ENCODE measurements at regions not wholly inside any gene's neighbourhood (a gene's known extent, or its start where the extent isn't known, plus 50 kb on each side); places are given as distances from the start of the nearest gene placed in this dataset.

GRCh38 chr17:74128456-74129211 lies 74.8 kb upstream of the RPL38 start:
- TF ChIP-seq CTCF (IDR thresholded peaks at IDR 0.05) (no peak), POLR2A (IDR thresholded peaks at IDR 0.05) (no peak)

Measured in uterus (tissue), 2 donors.